Fibroblast of pulmonary artery (primary cell): ENCODE measurements at regions not wholly inside any gene's neighbourhood (a gene's known extent, or its start where the extent isn't known, plus 50 kb on each side); places are given as distances from the start of the nearest gene placed in this dataset.
A peak's percentile ranks its signal among the peaks of the same experiment; 100 is the strongest.

ENCODE experiments used
- DNase-seq: peaks from one replicate; pipeline ENCODE4 v3.0.0-alpha.2; 2010; ENCODE audit warnings: low read depth
- H3K4me3 ChIP-seq: replicated peaks from 2 replicates; pipeline ENCODE4 v1.5.1; 2011; ENCODE audit warnings: low read depth, mild to moderate bottlenecking, control low read depth, low read length, moderate library complexity
- TF ChIP-seq, protein P1 (sequence below): IDR thresholded peaks from 2 replicates; pipeline ENCODE4 v1.5.1; 2011; ENCODE audit warnings: mild to moderate bottlenecking, control low read depth, low read length, inconsistent platforms; ENCODE audit errors: missing control alignments

- DNase-seq, result no peak
- no peak overlapping the region for H3K4me3 ChIP-seq
- TF ChIP-seq, protein P1, sequence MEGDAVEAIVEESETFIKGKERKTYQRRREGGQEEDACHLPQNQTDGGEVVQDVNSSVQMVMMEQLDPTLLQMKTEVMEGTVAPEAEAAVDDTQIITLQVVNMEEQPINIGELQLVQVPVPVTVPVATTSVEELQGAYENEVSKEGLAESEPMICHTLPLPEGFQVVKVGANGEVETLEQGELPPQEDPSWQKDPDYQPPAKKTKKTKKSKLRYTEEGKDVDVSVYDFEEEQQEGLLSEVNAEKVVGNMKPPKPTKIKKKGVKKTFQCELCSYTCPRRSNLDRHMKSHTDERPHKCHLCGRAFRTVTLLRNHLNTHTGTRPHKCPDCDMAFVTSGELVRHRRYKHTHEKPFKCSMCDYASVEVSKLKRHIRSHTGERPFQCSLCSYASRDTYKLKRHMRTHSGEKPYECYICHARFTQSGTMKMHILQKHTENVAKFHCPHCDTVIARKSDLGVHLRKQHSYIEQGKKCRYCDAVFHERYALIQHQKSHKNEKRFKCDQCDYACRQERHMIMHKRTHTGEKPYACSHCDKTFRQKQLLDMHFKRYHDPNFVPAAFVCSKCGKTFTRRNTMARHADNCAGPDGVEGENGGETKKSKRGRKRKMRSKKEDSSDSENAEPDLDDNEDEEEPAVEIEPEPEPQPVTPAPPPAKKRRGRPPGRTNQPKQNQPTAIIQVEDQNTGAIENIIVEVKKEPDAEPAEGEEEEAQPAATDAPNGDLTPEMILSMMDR, result no peak
These were observed 193.3 kb downstream of the KATNAL1 start for GRCh38 chr13:30113983-30114570.

- TF ChIP-seq, protein P1, result no peak
- no peak overlapping the region for H3K4me3 ChIP-seq
- no peak for DNase-seq
These were observed 193.8 kb downstream of the KATNAL1 start for GRCh38 chr13:30113551-30113950.

GRCh38 chr13:30112602-30113435 lies 194.5 kb downstream of the KATNAL1 start:
- peak; percentile 93 for DNase-seq
- TF ChIP-seq, protein P1, result no peak
- H3K4me3 ChIP-seq, result peak overlapping the region; percentile 33

- TF ChIP-seq, protein P1, result peak; percentile 27
- no peak for DNase-seq
- H3K4me3 ChIP-seq, result no peak overlapping the region
These were observed 195.5 kb downstream of the KATNAL1 start for GRCh38 chr13:30111810-30112209.

- TF ChIP-seq, protein P1, result no peak
- no peak for DNase-seq
- H3K4me3 ChIP-seq, result no peak overlapping the region
These were observed 196.9 kb downstream of the KATNAL1 start for GRCh38 chr13:30110301-30111070.

GRCh38 chr13:30109471-30110135 lies 197.7 kb downstream of the KATNAL1 start:
- H3K4me3 ChIP-seq, result no peak overlapping the region
- no peak for DNase-seq
- TF ChIP-seq, protein P1, result no peak
